NCI-H2196 treated with DMSO at 0.1 percent for 48 hours (cell line): ENCODE measurements at regions not wholly inside any gene's neighbourhood (a gene's known extent, or its start where the extent isn't known, plus 50 kb on each side); places are given as distances from the start of the nearest gene placed in this dataset.
"Not testable (repeated sequence)": the region's sequence is repeated elsewhere in the genome, so short reads cannot be mapped to it uniquely, and the experiment has no call there.

Experiments used
- DNase-seq: peaks from one replicate; lab custom pipeline; 2025; ENCODE audit not compliant: unreplicated experiment; lab: John Stamatoyannopoulos, UW

DNA sequence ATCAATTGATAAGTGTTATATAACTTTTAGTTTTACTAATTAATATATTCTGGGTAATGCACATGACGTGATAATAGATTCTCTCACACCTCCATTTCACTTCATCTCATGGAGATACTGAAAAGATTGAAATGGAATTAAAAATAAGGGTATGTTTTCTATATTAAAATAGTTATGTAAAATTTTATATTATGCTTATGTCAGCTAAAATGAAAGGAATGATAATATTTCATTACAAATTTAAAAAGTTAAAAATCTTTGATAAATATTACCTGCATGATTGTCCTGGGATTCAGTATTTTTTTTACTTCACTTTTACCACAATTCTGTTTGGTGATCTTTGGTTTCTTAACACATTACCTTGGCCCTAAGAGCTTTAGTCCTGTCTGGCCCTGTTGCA is 823.8 kb upstream of the NRXN1 start:
- DNase-seq = no peak

- DNase-seq = no peak
Observed at GRCh38 chr2:51846796-51847195, 814.9 kb upstream of the NRXN1 start.

DNA sequence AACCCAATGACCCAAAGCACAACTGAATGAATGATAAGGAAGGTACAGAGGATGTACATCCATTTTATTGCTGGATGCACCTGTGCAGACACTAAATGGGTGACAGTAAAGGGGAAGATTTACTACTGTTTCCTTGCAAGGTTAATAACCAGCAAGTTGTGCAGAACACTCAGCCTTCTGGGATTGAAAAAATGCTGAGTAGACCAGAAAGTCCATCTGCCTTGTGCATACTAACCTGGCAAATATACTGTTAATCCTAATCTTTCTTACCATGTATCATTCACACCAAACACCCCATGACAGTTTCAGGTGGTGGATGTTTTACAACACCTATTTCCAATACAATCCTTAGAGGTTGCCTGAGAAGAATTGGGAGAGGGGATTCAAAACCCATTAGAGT is 814.1 kb upstream of the NRXN1 start:
- no peak for DNase-seq

- DNase-seq = no peak
Observed at GRCh38 chr2:51844596-51844995, 812.7 kb upstream of the NRXN1 start.

GRCh38 chr2:51829477-51829876 is 797.5 kb upstream of the NRXN1 start:
- DNase-seq = no peak

GRCh38 chr2:51825823-51826222 is 793.9 kb upstream of the NRXN1 start:
- DNase-seq = no peak

- no peak for DNase-seq
Observed at GRCh38 chr2:51813247-51813646, 781.3 kb upstream of the NRXN1 start.

- no peak for DNase-seq
Observed at GRCh38 chr2:51812138-51812866, 780.4 kb upstream of the NRXN1 start.

DNA sequence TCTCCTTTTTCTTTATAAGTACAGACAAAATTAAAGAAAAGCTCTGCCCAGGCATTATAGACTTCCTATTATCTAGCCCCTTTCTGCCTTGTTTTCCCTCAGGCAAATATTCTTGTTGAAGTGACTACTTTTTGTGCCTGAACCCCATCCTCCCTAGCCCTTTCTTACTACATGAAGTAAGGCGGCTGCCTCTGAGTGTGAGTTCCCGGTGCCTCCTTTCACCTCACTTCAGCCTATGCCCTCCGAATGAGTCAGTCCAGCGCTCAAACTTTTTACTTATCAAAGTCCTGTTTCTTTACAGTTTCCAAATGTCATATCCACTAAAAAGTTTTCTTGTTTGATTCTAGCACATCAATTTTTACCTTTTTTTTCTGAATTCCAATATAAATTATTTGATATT is 778.3 kb upstream of the NRXN1 start:
- DNase-seq = no peak

DNA sequence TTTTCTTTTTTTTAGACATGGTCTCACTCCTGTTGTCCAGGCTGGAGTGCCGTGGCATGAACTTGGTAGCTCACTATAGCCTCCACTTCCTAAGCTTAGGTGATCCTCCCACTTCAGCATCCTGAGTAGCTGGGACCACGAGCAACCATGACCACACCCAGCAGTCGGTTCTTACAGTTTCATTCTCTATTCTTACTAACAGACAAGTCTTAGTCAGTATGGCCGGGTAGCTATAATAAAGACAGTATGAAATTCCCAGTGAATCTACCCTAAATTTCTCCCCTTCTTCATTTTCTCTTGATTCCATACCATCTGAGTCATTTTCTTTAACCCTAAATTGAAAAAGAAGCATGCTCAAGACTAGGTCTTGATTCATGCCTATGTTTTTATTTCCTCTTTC is 775.3 kb upstream of the NRXN1 start:
- DNase-seq = no peak

- DNase-seq = no peak
Observed at GRCh38 chr2:51795248-51795888, 763.4 kb upstream of the NRXN1 start.

- no peak for DNase-seq
Observed at GRCh38 chr2:51791496-51791895, 759.6 kb upstream of the NRXN1 start.

DNA sequence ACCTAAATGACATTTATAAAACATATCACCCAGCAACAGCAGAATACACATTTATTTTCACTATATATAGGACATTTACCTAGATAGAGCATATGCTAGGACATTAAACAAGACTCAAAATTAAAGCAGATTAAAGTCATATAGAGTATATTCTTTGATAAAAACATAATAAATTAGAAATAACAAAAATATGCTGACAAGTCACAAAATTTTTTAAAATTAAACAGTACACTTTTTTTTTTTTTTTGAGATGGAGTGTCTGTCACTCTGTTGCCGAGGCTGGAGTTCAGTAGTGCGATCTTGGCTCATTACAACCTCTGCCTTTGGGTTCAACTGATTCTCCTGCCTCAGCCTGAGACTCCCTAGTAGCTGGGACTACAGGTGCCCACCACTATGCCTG is 758.9 kb upstream of the NRXN1 start:
- no peak for DNase-seq

DNA sequence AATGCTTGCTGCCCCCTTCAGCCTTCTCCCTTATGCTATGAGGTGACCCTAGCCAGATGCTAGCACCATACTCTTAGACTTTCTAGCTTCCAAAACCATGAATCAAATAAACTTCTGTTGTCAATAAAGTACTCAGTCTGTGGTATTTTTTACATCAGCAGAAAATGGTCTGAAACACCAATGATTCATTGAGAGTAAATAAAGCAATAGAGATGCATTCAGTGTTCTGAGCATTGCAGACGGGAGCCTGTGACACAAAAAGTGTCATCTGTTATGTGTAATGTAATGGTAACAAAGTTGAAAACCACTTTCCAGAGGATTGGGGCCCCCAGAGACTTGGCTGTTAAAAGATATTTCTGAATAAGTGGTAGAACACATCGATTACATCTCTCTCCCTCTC is 758.0 kb upstream of the NRXN1 start:
- DNase-seq = no peak

DNA sequence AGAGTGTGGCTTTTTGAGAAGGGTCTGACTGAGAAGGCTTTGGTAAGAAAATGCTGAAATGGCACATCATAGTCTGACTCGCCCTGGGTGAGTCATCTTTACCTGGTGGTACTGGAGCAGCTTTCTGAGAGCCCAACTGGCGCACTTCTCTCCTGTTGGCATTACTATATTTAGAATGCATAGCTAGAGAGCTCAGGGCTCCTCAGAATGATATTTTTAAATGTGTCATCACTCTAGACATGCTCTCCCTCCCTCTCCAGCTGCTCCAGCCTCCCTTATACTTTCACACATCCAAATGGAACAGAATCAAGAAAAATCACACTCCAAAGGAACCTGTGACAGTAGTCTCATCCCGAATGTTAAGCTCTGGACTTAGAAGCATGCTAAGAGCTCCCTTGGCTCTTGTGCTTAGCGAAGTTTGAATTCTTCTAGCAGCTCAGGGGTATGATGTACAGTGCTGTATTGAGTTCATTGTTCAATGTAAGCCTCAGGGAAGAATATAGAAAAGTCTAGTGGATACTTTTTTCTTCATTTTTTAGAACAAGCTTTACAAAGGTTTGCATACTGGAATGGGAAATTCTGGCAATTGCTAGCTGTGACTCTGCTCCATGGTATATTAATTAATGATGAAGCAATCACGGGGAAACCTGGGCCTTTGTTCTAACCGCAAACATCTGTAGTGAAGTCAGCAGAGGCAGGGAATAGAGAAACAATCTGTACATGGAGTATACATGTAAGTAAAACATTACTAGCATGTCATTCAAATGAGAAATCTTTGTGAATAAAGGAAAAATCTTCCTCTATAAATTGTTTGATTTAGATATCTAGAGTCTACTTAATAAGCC is 751.2 kb upstream of the NRXN1 start:
- no peak for DNase-seq

- no peak for DNase-seq
Observed at GRCh38 chr2:51781691-51782090, 749.8 kb upstream of the NRXN1 start.

- DNase-seq = no peak
Observed at GRCh38 chr2:51780353-51780752, 748.4 kb upstream of the NRXN1 start.

DNA sequence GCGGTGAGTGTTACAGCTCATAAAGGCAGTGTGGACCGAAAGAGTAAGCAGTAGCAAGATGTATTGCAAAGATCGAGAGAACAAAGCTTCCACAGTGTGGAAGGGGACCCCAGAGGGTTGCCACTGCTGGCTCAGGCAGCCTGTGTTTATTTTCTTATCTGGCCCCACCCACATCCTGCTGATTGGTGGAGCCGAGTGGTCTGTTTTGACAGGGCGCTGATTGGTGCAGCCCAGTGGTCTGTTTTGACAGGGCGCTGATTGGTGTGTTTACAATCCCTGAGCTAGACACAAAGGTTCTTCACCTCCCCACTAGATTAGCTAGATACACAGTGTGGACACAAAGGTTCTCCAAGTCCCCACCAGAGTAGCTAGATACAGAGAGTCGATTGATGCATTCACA is 747.8 kb upstream of the NRXN1 start:
- not testable (repeated sequence) for DNase-seq

- no peak for DNase-seq
Observed at GRCh38 chr2:51778806-51779205, 746.9 kb upstream of the NRXN1 start.

- DNase-seq = not testable (repeated sequence)
Observed at GRCh38 chr2:51774606-51775005, 742.7 kb upstream of the NRXN1 start.

- no peak for DNase-seq
Observed at GRCh38 chr2:51760441-51760840, 728.5 kb upstream of the NRXN1 start.

GRCh38 chr2:51758081-51758480 is 726.1 kb upstream of the NRXN1 start:
- no peak for DNase-seq
